ENCODE measurements at regions not wholly inside any gene's neighbourhood (a gene's known extent, or its start where the extent isn't known, plus 50 kb on each side); places are given as distances from the start of the nearest gene placed in this dataset.

DNA sequence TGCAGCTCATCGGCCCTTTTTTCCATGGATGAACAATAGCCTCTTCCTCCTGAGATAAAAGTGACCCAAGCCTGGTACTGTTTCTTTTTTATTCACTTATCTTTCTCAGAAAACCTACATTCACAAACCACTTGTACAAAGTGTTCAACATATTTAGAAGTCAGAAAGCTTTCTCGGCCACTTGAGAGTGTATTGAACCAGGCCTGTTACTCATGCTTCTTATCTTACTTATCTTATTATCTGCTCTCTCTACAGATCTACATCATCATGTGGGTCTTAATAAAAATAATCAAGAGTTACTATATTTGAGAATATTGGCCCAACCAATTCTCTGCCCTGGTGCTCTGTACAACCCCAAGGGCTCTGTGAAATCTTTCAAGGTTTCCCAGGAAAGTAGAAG is 242.1 kb downstream of the MREG start:
- H3K27ac Mint-ChIP-seq = no peak overlapping the region

GRCh38 chr2:215770668-215771067 is 242.7 kb downstream of the MREG start:
- H3K27me3 Mint-ChIP-seq = peaks cover 29% of the 10 kb centered on the region
- CTCF ChIA-PET = no interaction called here
- H3K79me2 ChIP-seq (ENCODE audit: control insufficient read depth, insufficient read depth, low read length) = no peaks in the 10 kb centered on the region
- H3K4me3 ChIP-seq (ENCODE audit: control extremely low read depth in 1 of 5, extremely low read depth in 1 of 5, insufficient read depth in 1 of 5, low read depth in 2 of 5, low read length in 4 of 5) = no peak overlapping the region
- no peak for TF ChIP-seq EZH2 (IDR thresholded peaks at IDR 0.05; ENCODE audit: borderline replicate concordance, insufficient read depth, low read depth, low read length, poor library complexity, severe bottlenecking)
- TF ChIP-seq, protein P1, sequence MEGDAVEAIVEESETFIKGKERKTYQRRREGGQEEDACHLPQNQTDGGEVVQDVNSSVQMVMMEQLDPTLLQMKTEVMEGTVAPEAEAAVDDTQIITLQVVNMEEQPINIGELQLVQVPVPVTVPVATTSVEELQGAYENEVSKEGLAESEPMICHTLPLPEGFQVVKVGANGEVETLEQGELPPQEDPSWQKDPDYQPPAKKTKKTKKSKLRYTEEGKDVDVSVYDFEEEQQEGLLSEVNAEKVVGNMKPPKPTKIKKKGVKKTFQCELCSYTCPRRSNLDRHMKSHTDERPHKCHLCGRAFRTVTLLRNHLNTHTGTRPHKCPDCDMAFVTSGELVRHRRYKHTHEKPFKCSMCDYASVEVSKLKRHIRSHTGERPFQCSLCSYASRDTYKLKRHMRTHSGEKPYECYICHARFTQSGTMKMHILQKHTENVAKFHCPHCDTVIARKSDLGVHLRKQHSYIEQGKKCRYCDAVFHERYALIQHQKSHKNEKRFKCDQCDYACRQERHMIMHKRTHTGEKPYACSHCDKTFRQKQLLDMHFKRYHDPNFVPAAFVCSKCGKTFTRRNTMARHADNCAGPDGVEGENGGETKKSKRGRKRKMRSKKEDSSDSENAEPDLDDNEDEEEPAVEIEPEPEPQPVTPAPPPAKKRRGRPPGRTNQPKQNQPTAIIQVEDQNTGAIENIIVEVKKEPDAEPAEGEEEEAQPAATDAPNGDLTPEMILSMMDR (IDR thresholded peaks at IDR 0.05) = no peak
- no peaks in the 10 kb centered on the region for H3K4me1 ChIP-seq (ENCODE audit: control insufficient read depth in 2 of 2, insufficient read depth in 2 of 2, low read length in 2 of 2)
- 90% methylated on average over 4 of the region's 4 CpGs for WGBS (ENCODE audit: insufficient coverage)
- H3K9me3 ChIP-seq (ENCODE audit: control extremely low read depth in 1 of 3, control insufficient read depth in 2 of 3, insufficient read depth in 1 of 3, low read length in 2 of 3) = no peaks in the 10 kb centered on the region
- H3K4me1 Mint-ChIP-seq = no peaks in the 10 kb centered on the region
- no peaks in the 10 kb centered on the region for H3K9me3 Mint-ChIP-seq (ENCODE audit: insufficient read depth)
- H3K4me3 Mint-ChIP-seq = no peak overlapping the region
- H3K36me3 ChIP-seq (replicated peaks in 1 of 2; ENCODE audit: control extremely low read depth in 1 of 2, control insufficient read depth in 1 of 2, extremely low read depth in 1 of 2, insufficient read depth in 2 of 2, low read length in 1 of 2) = no peaks in the 10 kb centered on the region
- intact Hi-C loops (cut with micrococcal nuclease) = no loop called here
- H3K27ac ChIP-seq (ENCODE audit: low read length in 2 of 2) = no peak overlapping the region
- POLR2A ChIA-PET = interaction anchor here (0.6 kb wide), 1 partner anchor 11 kb away, joined by 3 read pairs; no protein-coding TSS in a partner anchor
- H4K20me1 ChIP-seq (ENCODE audit: control insufficient read depth, insufficient read depth, low read length, poor library complexity, severe bottlenecking) = no peaks in the 10 kb centered on the region
- no peak overlapping the region for H3K27ac Mint-ChIP-seq
- DNase-seq (no peak), ATAC-seq (ENCODE audit: low read depth) (no peak)
- H3K4me2 ChIP-seq (replicated peaks; ENCODE audit: low read depth, low read length, poor library complexity, severe bottlenecking) = no peak overlapping the region
- no peak overlapping the region for H3K9ac ChIP-seq (ENCODE audit: low read length)
- peaks cover 0 to 14% (median 0%) of the 10 kb centered on the region in 4 experiments for H3K27me3 ChIP-seq (replicated peaks in 1 of 4; ENCODE audit: control extremely low read depth in 1 of 4, control insufficient read depth in 3 of 4, insufficient read depth in 4 of 4, low read length in 3 of 4)
- H2AFZ ChIP-seq (ENCODE audit: insufficient read depth, low read depth, low read length, poor library complexity, severe bottlenecking) = no peak overlapping the region

More for the DNA sequence above, 242.1 kb downstream of the MREG start:
- no peak overlapping the region for H3K4me3 Mint-ChIP-seq
- H3K27me3 ChIP-seq (replicated peaks in 1 of 4; ENCODE audit: control extremely low read depth in 1 of 4, control insufficient read depth in 3 of 4, insufficient read depth in 4 of 4, low read length in 3 of 4) = peaks cover 0 to 14% (median 0%) of the 10 kb centered on the region in 4 experiments
- no peaks in the 10 kb centered on the region for H3K36me3 ChIP-seq (replicated peaks in 1 of 2; ENCODE audit: control extremely low read depth in 1 of 2, control insufficient read depth in 1 of 2, extremely low read depth in 1 of 2, insufficient read depth in 2 of 2, low read length in 1 of 2)
- H3K27ac ChIP-seq (ENCODE audit: low read length in 2 of 2) = no peak overlapping the region
- H4K20me1 ChIP-seq (ENCODE audit: control insufficient read depth, insufficient read depth, low read length, poor library complexity, severe bottlenecking) = no peaks in the 10 kb centered on the region
- H3K27me3 Mint-ChIP-seq = peaks cover 29% of the 10 kb centered on the region
- no peak overlapping the region for H3K4me3 ChIP-seq (ENCODE audit: control extremely low read depth in 1 of 5, extremely low read depth in 1 of 5, insufficient read depth in 1 of 5, low read depth in 2 of 5, low read length in 4 of 5)
- no peaks in the 10 kb centered on the region for H3K9me3 ChIP-seq (ENCODE audit: control extremely low read depth in 1 of 3, control insufficient read depth in 2 of 3, insufficient read depth in 1 of 3, low read length in 2 of 3)
- 100% methylated on average over 1 of the region's 2 CpGs for WGBS (ENCODE audit: insufficient coverage)
- no peaks in the 10 kb centered on the region for H3K4me1 Mint-ChIP-seq
- no peak for TF ChIP-seq EZH2 (IDR thresholded peaks at IDR 0.05; ENCODE audit: borderline replicate concordance, insufficient read depth, low read depth, low read length, poor library complexity, severe bottlenecking)
- TF ChIP-seq, protein P1 (IDR thresholded peaks at IDR 0.05) = no peak
- no peak for DNase-seq
- intact Hi-C loops (cut with micrococcal nuclease) = no loop called here
- no peak overlapping the region for H3K9ac ChIP-seq (ENCODE audit: low read length)
- H2AFZ ChIP-seq (ENCODE audit: insufficient read depth, low read depth, low read length, poor library complexity, severe bottlenecking) = no peak overlapping the region
- H3K9me3 Mint-ChIP-seq (ENCODE audit: insufficient read depth) = no peaks in the 10 kb centered on the region
- no peak for ATAC-seq (ENCODE audit: low read depth)
- POLR2A ChIA-PET = no interaction called here
- no peaks in the 10 kb centered on the region for H3K79me2 ChIP-seq (ENCODE audit: control insufficient read depth, insufficient read depth, low read length)
- no peak overlapping the region for H3K4me2 ChIP-seq (replicated peaks; ENCODE audit: low read depth, low read length, poor library complexity, severe bottlenecking)
- no peaks in the 10 kb centered on the region for H3K4me1 ChIP-seq (ENCODE audit: control insufficient read depth in 2 of 2, insufficient read depth in 2 of 2, low read length in 2 of 2)
- CTCF ChIA-PET = no interaction called here
